Stomach smooth muscle (tissue), 2 donors: ENCODE measurements at regions not wholly inside any gene's neighbourhood (a gene's known extent, or its start where the extent isn't known, plus 50 kb on each side); places are given as distances from the start of the nearest gene placed in this dataset.

Experiments
- H3K27ac ChIP-seq: one replicate; pipeline ENCODE4 v1.7.0; 2013; ENCODE audit warnings: mild to moderate bottlenecking, low read length, inconsistent platforms
- H3K27me3 ChIP-seq, 2 donors: one replicate each; pipeline ENCODE4 v1.7.0; 2013; ENCODE audit warnings: low read length in 2 of 2; ENCODE audit not compliant: insufficient read depth in 2 of 2, control insufficient read depth in 1 of 2
- H3K36me3 ChIP-seq, 2 donors: one replicate each; pipeline ENCODE4 v1.7.0; 2013; ENCODE audit warnings: low read length in 2 of 2; ENCODE audit not compliant: control insufficient read depth in 2 of 2, insufficient read depth in 2 of 2
- H3K4me1 ChIP-seq: one replicate; pipeline ENCODE4 v1.7.0; 2013; ENCODE audit warnings: low read length; ENCODE audit not compliant: control insufficient read depth, insufficient read depth
- H3K4me3 ChIP-seq, 2 donors: one replicate each; pipeline ENCODE4 v1.7.0; 2013; ENCODE audit warnings: low read length in 2 of 2
- H3K9ac ChIP-seq, 2 donors: one replicate each; pipeline ENCODE4 v1.7.0; 2013; ENCODE audit warnings: low read length in 2 of 2, mild to moderate bottlenecking in 1 of 2
- H3K9me3 ChIP-seq, 2 donors: one replicate each; pipeline ENCODE4 v1.7.0; 2013; ENCODE audit warnings: low read length in 2 of 2; ENCODE audit not compliant: control insufficient read depth in 2 of 2
- donor health status: healthy.
- donor health status: Pancreatic carcinoma.

DNA sequence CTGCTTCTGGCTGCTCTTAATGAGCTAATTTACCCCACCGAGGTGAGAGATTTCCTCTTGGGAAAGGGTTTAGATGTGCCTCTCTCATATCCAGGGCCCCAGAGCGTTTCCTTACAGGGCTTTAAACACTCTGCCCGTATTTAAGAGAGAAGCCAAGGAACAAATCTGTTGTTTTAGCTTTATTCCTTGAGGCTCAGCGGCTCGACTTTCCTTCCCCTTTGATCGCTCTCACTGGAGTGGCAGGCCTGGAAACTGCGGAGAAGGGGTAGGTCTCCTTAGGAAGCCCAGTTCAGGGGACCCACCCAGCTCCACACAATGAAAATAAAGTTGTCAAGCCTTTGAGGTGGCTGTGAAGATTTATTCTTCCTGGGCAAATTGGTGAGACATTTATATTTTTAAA lies 132.0 kb upstream of the JAG1 start:
- no peaks in the 10 kb centered on the region for H3K9me3 ChIP-seq
- no peak overlapping the region for H3K27ac ChIP-seq
- no peaks in the 10 kb centered on the region for H3K27me3 ChIP-seq
- no peak overlapping the region for H3K9ac ChIP-seq
- H3K4me3 ChIP-seq, result no peak overlapping the region
- H3K36me3 ChIP-seq, result no peaks in the 10 kb centered on the region
- H3K4me1 ChIP-seq, result no peaks in the 10 kb centered on the region

DNA sequence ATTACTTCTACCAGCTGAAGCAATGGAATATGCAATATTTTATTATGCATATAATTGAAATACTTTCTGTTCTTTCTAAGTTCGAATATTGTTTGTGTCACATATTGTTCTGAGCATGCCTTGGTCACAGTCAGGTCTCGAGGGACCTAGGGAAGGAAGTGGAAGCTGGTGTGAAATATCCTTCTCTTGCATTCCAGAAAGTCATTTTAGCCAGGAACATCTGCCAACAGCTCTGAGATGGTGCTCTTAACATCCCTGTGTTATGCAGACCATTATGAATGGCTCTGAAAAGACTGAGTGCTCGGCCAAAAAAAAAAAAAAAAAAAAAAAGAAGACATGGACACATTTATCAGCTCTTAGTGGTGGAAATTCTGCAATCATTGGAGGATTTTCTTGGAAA lies 132.7 kb upstream of the JAG1 start:
- H3K4me1 ChIP-seq, result no peaks in the 10 kb centered on the region
- no peaks in the 10 kb centered on the region for H3K27me3 ChIP-seq
- H3K9ac ChIP-seq, result no peak overlapping the region
- no peaks in the 10 kb centered on the region for H3K36me3 ChIP-seq
- no peak overlapping the region for H3K27ac ChIP-seq
- H3K9me3 ChIP-seq, result no peaks in the 10 kb centered on the region
- no peak overlapping the region for H3K4me3 ChIP-seq

DNA sequence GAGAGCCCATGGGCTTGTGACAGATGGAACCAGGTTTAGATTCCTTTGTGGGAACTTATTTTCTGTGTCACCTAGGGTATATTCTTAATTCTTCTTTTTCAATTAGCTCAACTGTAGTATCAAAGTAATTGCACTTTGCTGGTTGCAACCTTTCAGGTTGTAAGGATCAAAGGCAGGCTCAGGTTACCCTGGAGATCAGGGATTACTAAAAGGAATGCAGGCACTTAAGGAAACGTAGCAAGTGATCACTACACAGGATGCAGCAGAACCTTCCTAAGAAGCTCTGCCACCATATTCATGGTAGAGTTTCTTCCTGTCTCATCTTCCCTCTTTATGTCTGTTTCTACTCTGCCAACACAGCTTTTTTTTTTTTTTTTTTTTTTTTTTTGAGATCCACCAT lies 133.2 kb upstream of the JAG1 start:
- Histone ChIP-seq H3K4me1 (no peaks in the 10 kb centered on the region), H3K27ac (no peak overlapping the region), H3K36me3 (no peaks in the 10 kb centered on the region), H3K9me3 (no peaks in the 10 kb centered on the region), H3K9ac (no peak overlapping the region), H3K27me3 (no peaks in the 10 kb centered on the region), H3K4me3 (no peak overlapping the region)

DNA sequence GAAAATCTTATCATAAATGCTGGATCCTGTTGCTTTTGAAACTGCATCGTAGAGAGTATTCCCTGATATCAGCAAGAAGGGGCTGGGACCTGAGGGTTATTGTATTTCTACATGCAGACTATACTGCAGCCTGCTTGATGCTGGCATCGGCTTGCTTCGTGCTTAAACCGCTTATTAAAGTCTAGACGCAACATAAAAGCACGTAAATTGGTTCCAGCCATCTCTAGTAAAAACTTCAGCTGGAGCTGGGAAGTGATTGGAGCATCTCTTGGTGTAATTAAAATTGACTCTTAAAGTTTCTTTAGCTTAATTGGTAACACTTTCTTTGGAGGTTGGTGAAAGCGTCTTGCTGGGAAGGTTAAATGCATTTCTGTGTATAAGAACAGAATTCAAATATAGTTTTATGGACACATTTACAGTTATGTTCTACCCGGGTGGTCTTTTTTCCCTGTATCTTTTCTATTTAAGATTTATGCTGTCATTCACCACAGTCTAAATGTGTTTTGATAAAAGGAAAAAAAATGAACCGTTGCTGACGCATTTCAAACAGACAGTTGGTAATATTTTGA lies 139.0 kb upstream of the JAG1 start:
- no peaks in the 10 kb centered on the region for H3K36me3 ChIP-seq
- H3K4me1 ChIP-seq, result no peaks in the 10 kb centered on the region
- H3K9me3 ChIP-seq, result no peaks in the 10 kb centered on the region
- no peaks in the 10 kb centered on the region for H3K27me3 ChIP-seq
- H3K4me3 ChIP-seq, result no peak overlapping the region
- no peak overlapping the region for H3K27ac ChIP-seq
- no peak overlapping the region for H3K9ac ChIP-seq

DNA sequence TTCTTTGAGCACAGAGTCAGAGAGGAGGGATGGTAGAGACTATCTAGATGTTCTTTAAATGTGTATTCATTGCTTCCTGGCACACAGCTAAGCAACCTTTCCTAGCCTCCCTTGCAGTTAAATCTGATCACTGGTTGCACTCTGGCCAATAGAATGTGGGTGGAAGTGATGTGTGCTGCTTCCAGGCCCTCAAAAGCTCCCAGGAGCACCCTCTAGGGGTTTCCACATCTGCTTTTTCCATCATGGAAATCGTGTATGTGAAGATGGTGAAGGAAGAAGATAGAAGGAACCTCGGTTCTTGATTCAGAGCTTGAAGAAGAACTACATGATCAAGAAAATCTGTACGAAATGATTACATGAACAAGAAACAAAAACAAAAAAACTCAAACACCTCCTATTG lies 149.8 kb upstream of the JAG1 start:
- H3K4me1 ChIP-seq, result no peaks in the 10 kb centered on the region
- H3K27ac ChIP-seq, result no peak overlapping the region
- H3K36me3 ChIP-seq, result no peaks in the 10 kb centered on the region
- no peaks in the 10 kb centered on the region for H3K27me3 ChIP-seq
- H3K9ac ChIP-seq, result no peak overlapping the region
- no peak overlapping the region for H3K4me3 ChIP-seq
- H3K9me3 ChIP-seq, result no peaks in the 10 kb centered on the region

DNA sequence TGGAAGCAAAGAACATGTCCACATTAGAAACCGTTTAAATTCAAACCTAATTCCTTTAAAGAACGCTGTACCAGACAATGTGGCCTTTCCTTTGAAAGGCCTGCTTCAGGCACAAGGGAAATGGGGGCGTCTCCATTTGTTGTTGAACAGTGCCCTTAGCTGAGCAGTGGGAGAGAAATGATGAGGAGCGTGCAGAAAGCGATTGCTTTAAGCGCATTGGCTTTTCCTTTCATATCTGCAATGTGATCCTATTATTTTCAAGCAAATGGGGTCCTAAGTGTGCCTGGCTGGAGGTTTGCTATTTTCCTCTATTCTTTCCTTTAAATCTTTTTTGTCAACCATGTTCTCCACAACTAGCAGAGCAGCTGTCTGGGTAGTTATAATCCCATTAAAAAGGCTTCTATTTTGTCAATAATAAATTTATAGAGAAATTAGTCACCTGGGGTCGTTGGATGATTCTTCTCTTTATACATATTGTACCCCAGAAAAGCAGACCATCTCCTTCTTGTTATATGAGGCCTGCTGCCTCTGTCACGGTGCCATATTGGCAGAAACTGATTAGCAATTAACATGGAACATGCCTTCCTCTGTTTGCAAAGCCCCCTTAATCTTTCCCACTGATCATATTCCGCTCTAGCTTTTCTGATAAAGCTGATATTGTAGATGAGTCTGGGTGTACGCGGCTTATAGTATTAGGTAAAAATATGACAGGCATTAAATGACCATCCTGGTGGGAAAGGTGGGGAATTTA lies 151.1 kb upstream of the JAG1 start:
- Histone ChIP-seq H3K27ac (no peak overlapping the region), H3K27me3 (no peaks in the 10 kb centered on the region), H3K9ac (no peak overlapping the region), H3K4me1 (no peaks in the 10 kb centered on the region), H3K9me3 (no peaks in the 10 kb centered on the region), H3K4me3 (no peak overlapping the region), H3K36me3 (no peaks in the 10 kb centered on the region)

DNA sequence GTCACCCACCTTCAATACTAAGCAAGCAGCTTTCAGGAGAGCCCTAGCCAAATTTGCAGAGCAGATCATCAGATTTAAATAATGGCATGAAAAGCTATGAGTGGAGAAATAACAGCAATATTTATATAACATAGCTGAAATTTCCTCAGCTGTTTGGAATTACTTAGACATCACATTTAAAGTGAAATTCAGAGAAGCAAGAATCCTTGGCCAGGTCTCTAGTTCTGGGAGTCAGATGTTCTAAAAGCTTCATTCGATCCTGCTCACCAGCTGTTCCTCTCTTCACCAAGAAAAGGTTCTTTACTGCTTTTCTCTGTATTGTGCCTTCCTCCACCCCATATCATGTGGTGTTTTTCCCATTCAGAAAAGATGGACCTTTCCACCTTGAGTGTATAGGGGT lies 152.3 kb upstream of the JAG1 start:
- no peak overlapping the region for H3K27ac ChIP-seq
- no peaks in the 10 kb centered on the region for H3K4me1 ChIP-seq
- H3K27me3 ChIP-seq, result no peaks in the 10 kb centered on the region
- H3K4me3 ChIP-seq, result no peak overlapping the region
- H3K36me3 ChIP-seq, result no peaks in the 10 kb centered on the region
- no peaks in the 10 kb centered on the region for H3K9me3 ChIP-seq
- H3K9ac ChIP-seq, result no peak overlapping the region

DNA sequence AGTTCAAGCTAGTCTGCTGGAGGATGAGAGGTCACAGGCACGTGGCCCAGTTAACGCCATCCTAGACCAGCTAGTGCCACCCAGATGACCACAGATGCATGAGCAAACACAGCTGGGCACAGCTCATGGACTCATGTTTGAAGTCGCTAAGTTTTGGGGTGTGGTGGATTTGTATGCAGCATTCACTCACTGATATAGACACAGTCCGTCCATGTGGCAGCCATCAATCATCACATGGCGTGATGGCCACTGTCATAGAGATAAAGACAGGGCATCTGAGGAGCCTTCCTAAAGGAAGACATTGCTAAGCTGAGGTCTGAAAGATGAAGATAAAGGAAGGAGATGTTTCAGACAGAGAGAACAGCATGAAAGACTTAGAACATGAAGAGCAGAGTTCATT lies 154.4 kb upstream of the JAG1 start:
- H3K9me3 ChIP-seq, result no peaks in the 10 kb centered on the region
- H3K4me3 ChIP-seq, result no peak overlapping the region
- no peaks in the 10 kb centered on the region for H3K4me1 ChIP-seq
- H3K27me3 ChIP-seq, result no peaks in the 10 kb centered on the region
- no peaks in the 10 kb centered on the region for H3K36me3 ChIP-seq
- no peak overlapping the region for H3K27ac ChIP-seq
- no peak overlapping the region for H3K9ac ChIP-seq

DNA sequence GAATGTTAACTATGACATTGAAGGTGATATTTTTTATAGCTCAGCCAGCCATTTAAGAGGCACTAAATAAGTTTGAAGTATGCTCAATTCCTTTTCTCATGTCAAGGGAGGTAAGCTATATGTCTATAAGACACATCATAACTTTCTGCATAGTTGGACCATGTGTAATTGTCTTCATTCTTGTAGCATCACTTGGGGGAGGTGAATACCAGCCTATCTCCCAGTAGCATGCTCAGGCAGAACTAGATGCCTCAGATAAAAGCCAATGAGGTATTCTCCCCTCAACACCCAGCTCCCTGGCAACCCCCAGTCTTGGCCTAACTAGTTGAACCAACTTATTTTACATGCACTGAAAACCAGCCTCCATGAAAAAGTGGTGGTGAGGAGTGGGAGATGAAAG lies 158.3 kb upstream of the JAG1 start:
- Histone ChIP-seq H3K9ac (no peak overlapping the region), H3K27ac (no peak overlapping the region), H3K27me3 (no peaks in the 10 kb centered on the region), H3K4me1 (no peaks in the 10 kb centered on the region), H3K9me3 (peaks cover 0 to 2% of the 10 kb centered on the region in 2 donors), H3K4me3 (no peak overlapping the region), H3K36me3 (no peaks in the 10 kb centered on the region)

DNA sequence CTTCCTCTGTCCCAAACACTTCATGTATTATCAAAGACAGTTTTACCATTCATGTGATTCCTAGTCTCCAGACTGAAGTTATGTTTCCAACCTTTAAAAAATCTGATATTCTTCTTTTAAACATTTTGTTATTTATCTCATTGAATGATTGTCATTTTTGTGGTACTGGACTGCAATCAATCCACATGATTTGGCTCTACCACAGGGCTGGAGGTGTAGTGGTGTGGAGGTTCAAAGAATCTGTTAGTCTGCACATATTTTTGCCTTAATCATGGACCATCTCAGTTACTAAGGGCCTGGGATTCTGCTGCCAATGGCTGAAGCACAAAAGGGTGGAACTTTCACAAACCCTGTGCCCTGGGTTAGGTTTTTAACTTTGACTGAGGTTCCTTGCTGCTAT lies 164.1 kb upstream of the JAG1 start:
- no peak overlapping the region for H3K27ac ChIP-seq
- peaks cover 8% of the 10 kb centered on the region in 2 donors for H3K9me3 ChIP-seq
- no peak overlapping the region for H3K4me3 ChIP-seq
- H3K36me3 ChIP-seq, result no peaks in the 10 kb centered on the region
- no peaks in the 10 kb centered on the region for H3K27me3 ChIP-seq
- no peak overlapping the region for H3K9ac ChIP-seq
- no peaks in the 10 kb centered on the region for H3K4me1 ChIP-seq

DNA sequence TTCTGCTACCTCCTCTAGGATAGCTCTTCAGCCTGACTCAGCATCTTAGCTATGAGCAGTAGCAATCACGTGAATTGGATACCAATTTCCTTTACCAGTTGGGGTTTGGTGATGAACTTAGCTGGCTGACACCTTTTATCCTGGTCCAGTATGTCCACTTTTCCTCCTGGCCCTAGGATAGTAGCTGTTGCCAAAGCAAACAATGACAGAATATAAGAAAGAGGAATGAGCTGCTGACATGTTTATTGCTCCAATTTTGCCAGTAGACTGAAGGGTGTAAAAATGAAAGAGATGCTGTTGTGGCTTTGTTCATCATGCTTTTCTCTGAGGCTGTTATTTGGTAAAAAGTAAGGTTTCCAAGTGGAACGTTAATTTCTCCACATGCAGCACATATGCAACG lies 168.3 kb upstream of the JAG1 start:
- H3K9ac ChIP-seq, result no peak overlapping the region
- H3K36me3 ChIP-seq, result no peaks in the 10 kb centered on the region
- no peak overlapping the region for H3K4me3 ChIP-seq
- peaks cover 6 to 8% of the 10 kb centered on the region in 2 donors for H3K9me3 ChIP-seq
- H3K27me3 ChIP-seq, result no peaks in the 10 kb centered on the region
- H3K4me1 ChIP-seq, result no peaks in the 10 kb centered on the region
- H3K27ac ChIP-seq, result no peak overlapping the region
